ENCODE measurements at regions not wholly inside any gene's neighbourhood (a gene's known extent, or its start where the extent isn't known, plus 50 kb on each side); places are given as distances from the start of the nearest gene placed in this dataset.

GRCh38 chr6:113381232-113381631 is 475.9 kb upstream of the MARCKS start:
- TF ChIP-seq CTCF (conservative IDR thresholded peaks at IDR 0.05), result no peak
- TF ChIP-seq ZFX (IDR thresholded peaks at IDR 0.05), result no peak

Data from C4-2B (cell line).